ENCODE measurements at regions not wholly inside any gene's neighbourhood (a gene's known extent, or its start where the extent isn't known, plus 50 kb on each side); places are given as distances from the start of the nearest gene placed in this dataset.

DNA sequence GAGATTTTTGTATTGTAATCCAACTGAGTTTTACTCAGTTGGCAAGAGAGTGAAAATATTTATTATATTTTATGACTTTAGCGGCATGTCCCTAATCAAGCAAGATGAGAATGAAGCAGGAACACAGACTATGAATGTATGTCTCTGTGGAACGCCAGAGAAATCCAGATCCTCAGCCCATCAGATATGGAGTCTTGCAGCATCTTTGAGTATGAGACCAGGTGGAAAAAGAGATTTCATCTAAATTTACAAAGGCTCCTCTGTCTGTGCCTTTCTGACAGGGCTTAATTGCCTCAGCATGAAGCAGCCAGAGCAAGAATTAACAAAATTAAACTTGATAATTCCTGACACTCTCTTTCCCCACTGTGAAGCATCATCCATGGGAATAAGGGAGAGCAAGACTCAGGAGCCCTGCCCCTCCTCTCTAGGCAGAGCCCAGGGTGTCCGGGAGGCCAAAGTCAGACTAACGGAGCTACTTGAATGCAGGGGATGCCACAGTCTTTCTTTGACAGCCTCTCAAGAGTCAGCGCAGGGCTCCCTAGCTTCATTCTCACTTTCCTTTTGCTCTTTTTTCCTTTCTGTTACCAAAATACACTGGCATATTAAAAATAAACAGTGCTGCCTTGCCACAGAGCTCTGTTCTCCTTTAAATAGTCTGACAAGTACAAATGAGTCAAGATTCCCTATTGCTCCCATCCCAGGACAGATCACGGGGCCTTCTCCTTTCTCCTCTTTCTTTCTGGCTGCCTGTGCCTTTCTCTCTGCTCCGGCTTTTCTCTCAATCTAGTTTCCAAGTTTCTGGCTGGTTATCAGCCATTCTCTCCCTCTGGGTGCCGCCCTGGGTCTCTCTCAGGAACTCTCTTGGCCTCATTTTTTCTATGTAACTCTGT, 132.2 kb upstream of the INHBA start:
- TF ChIP-seq, protein P1, sequence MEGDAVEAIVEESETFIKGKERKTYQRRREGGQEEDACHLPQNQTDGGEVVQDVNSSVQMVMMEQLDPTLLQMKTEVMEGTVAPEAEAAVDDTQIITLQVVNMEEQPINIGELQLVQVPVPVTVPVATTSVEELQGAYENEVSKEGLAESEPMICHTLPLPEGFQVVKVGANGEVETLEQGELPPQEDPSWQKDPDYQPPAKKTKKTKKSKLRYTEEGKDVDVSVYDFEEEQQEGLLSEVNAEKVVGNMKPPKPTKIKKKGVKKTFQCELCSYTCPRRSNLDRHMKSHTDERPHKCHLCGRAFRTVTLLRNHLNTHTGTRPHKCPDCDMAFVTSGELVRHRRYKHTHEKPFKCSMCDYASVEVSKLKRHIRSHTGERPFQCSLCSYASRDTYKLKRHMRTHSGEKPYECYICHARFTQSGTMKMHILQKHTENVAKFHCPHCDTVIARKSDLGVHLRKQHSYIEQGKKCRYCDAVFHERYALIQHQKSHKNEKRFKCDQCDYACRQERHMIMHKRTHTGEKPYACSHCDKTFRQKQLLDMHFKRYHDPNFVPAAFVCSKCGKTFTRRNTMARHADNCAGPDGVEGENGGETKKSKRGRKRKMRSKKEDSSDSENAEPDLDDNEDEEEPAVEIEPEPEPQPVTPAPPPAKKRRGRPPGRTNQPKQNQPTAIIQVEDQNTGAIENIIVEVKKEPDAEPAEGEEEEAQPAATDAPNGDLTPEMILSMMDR (conservative IDR thresholded peaks at IDR 0.05; ENCODE audit: low read depth, low read length): no peak
- H3K4me3 ChIP-seq (ENCODE audit: low read length): no peak overlapping the region
- DNase-seq (ENCODE audit: low read depth): no peak

DNA sequence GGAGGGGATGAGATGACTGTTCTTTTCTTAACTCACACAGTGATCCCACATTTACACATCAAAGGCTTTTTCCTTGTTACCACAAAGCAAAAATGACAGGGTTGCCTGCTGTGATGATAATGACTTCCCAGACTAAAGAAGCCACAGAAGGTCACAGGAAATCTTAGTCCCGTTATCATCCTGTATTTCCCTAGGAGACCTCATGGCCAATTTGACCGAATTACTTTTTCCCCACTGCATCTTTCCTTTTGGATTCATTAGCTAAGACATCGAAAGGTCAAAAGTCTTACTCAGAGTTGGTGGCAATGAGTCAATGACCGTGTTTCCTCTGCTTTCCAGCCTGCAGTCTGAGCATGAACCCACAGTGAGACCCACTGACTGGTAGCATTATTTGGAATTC, 130.1 kb upstream of the INHBA start:
- H3K4me3 ChIP-seq (ENCODE audit: low read length): no peak overlapping the region
- DNase-seq (ENCODE audit: low read depth): no peak
- TF ChIP-seq, protein P1 (conservative IDR thresholded peaks at IDR 0.05; ENCODE audit: low read depth, low read length): no peak

DNA sequence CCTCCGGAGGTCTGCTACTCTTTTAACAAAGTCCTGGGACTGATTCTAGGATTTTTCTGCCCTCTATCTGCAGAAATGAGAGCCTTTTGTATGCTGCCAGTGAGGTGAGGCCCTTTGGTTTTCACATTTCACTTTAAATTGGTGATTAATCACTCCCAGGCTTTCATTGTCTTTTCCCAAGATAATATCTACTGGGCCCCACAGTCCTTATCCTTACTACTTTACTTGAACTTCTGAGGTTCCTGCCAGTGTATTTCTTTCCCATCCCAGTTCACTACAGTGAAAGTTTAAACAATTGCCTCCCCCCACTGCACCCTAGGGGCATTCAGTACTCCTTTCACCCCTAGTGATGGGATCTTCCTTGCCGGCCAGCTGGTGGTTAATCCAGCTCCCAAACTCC, 127.4 kb upstream of the INHBA start:
- TF ChIP-seq, protein P1 (conservative IDR thresholded peaks at IDR 0.05; ENCODE audit: low read depth, low read length): no peak
- no peak overlapping the region for H3K4me3 ChIP-seq (ENCODE audit: low read length)
- DNase-seq (ENCODE audit: low read depth): no peak

DNA sequence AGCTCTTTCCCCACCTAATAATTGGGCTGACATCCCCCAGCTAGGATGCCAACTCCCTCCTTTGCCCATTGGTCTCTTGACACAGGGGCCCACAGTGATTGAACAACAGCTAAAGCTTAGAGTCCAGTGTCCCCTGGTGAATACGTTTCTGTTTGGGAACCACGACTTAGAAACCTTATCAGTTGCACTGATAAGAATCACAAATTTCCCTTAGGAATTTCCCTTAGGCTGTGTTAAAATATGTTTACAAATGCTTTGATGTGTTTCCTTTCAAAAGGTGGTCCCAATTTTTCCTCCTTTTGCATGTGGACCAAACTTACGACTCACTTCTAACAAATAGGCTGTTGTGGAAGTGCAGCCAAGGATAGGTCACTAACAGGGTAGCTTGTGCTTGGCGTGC, 126.0 kb upstream of the INHBA start:
- DNase-seq (ENCODE audit: low read depth): no peak
- TF ChIP-seq, protein P1 (conservative IDR thresholded peaks at IDR 0.05; ENCODE audit: low read depth, low read length): no peak
- no peak overlapping the region for H3K4me3 ChIP-seq (ENCODE audit: low read length)

DNA sequence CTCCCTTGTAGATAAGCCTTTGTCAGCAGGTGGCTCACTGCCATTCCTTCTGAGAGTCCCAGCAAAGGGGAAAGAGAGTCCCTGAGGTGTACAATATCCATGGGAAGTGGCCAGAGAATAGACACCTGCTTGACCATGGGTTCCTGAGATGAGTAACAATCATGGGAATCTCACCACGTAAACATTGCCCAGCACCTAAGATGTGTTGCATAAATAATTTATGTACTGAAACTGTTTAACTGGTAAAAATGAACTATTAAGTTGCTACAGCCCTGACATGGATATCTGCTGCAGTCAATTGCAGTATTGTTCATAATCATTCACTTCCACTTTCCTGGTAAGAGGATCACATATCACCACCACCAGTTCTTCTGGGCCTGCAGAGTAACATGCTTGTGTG, 123.8 kb upstream of the INHBA start:
- DNase-seq (ENCODE audit: low read depth): no peak
- TF ChIP-seq, protein P1 (conservative IDR thresholded peaks at IDR 0.05; ENCODE audit: low read depth, low read length): no peak
- no peak overlapping the region for H3K4me3 ChIP-seq (ENCODE audit: low read length)

DNA sequence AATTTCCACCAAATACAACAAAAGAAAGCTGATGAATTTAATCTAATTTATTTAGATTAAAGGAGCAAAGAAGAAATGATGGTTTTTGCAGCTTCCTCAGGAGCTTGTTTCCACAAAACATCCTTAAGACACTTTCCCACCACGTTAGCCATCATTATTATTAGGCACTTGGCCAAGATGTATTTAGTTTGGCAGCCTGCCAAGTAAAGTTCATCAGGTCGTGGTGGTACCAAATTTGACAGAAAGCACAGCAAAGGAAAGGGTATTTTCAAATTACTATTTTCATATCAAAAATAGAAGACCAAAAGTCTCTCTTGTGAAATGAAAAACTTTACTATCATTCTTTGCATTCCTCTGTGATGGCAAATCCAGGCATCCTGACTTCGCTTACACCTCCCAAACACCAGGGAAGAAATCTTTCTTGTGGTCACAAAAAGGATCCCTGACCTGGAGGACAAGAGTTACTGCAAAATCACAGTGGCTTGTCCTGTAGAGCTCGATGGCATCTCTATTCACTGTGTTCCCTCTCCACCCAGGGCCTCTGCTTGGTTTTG, 123.1 kb upstream of the INHBA start:
- no peak for DNase-seq (ENCODE audit: low read depth)
- no peak overlapping the region for H3K4me3 ChIP-seq (ENCODE audit: low read length)
- TF ChIP-seq, protein P1 (conservative IDR thresholded peaks at IDR 0.05; ENCODE audit: low read depth, low read length): no peak

DNA sequence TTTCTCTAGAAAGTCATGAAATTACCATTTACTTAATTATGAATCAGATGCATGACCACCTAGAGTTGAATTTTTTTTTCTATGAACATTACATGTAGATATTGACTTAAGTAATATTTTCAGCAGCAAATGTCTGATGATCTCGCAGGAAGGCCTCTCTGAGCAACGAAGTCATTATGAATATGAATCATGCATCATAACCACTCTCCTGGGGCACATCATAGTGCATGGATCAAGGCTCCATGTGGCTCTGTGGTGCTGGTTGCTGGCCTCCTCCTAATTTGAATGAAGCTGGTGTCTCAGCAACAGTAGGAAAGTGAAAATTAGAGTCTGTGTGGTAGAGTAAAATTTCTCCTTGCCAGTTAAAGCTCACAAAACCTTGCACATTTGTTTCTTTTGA, 121.4 kb upstream of the INHBA start:
- TF ChIP-seq, protein P1 (conservative IDR thresholded peaks at IDR 0.05; ENCODE audit: low read depth, low read length): no peak
- no peak overlapping the region for H3K4me3 ChIP-seq (ENCODE audit: low read length)
- DNase-seq (ENCODE audit: low read depth): no peak
